K562 (cell line): ENCODE measurements at regions not wholly inside any gene's neighbourhood (a gene's known extent, or its start where the extent isn't known, plus 50 kb on each side); places are given as distances from the start of the nearest gene placed in this dataset.

ENCODE experiments used
- ATAC-seq: fragments of 200-7000 bp; cut with Tn5 transposase; 3 replicates; pipeline ENCODE4 v1.9.1; 2020; ENCODE audit warnings: moderate library complexity
- BruUV-seq: library from RNA; stranded (reverse); fragments of 400-500 nt; replicated peaks from 2 replicates; lab custom pipeline; 2021; lab: Mats Ljungman, UMichigan
- CTCF ChIA-PET: fragments of 300-600 bp; formaldehyde crosslinking; extraction: SDS; loops from one replicate; lab custom pipeline; 2021; ENCODE audit warnings: low intra/inter-chr PET ratio; lab: Yijun Ruan, JAX
- POLR2A ChIA-PET: fragments of 300-600, 350-650 bp; sonication (Branson Sonifier 250); formaldehyde crosslinking; extraction: SDS; loops from one replicate; lab custom pipeline; 2021; ENCODE audit warnings: antibody characterized with exemption, inconsistent platforms; lab: Yijun Ruan, JAX
- DNase-seq, 4 experiments: peaks; one replicate each; pipeline versions ENCODE4 v3.0.0 to v3.0.0-alpha.2; 2011 to 2018; ENCODE audit warnings: low spot score in 3 of 4, mixed read lengths in 3 of 4; ENCODE audit errors: extremely low read depth in 1 of 4
- FAIRE-seq: peaks from 2 replicates; lab custom pipeline; 2011; peaks lifted over from hg19 to GRCh38; lab: Jason Lieb, UNC
- H2AFZ ChIP-seq: 2 replicates; pipeline ENCODE4 v1.6.0; 2011; ENCODE audit warnings: low read depth, low read length, control low read depth, inconsistent platforms
- H3K27ac ChIP-seq: fragments of 200-600 bp; 3 replicates; pipeline ENCODE4 v1.8.0; 2011; ENCODE audit warnings: low read depth, mild to moderate bottlenecking, control low read depth, inconsistent platforms, low read length, moderate library complexity, mixed read lengths; ENCODE audit errors: extremely low read depth
- H3K27me3 ChIP-seq, 2 experiments: fragments of 300-600 bp in 1 of 2; 2 replicates in 1 of 2; 3 replicates in 1 of 2; pipeline versions ENCODE4 v1.6.0 to v1.8.0; 2011; ENCODE audit warnings: inconsistent platforms in 2 of 2, low read length in 2 of 2, mild to moderate bottlenecking in 1 of 2, mixed read lengths in 1 of 2, moderate library complexity in 1 of 2; ENCODE audit not compliant: control insufficient read depth in 2 of 2, insufficient read depth in 2 of 2
- H3K36me3 ChIP-seq: fragments of 300-600 bp; 3 replicates; pipeline ENCODE4 v1.8.0; 2011; ENCODE audit warnings: mild to moderate bottlenecking, low read length, inconsistent platforms; ENCODE audit not compliant: control insufficient read depth, insufficient read depth
- H3K4me1 ChIP-seq, 2 experiments: fragments of 200-600 bp in 1 of 2; replicated peaks in 1 of 2; 2 replicates in 1 of 2; 3 replicates in 1 of 2; pipeline versions ENCODE4 v1.5.1 to v1.8.0; 2011; ENCODE audit warnings: inconsistent platforms in 2 of 2, low read length in 2 of 2, mild to moderate bottlenecking in 1 of 2, mixed read lengths in 1 of 2, moderate library complexity in 1 of 2; ENCODE audit not compliant: control insufficient read depth in 2 of 2, insufficient read depth in 2 of 2
- H3K4me2 ChIP-seq: 2 replicates; pipeline ENCODE4 v1.6.1; 2011; ENCODE audit warnings: low read length, control low read depth, inconsistent platforms, mixed read lengths; ENCODE audit not compliant: insufficient read depth
- H3K4me3 ChIP-seq: fragments of 200-600 bp; sonication (generic), shearing (Covaris generic); 2 replicates; pipeline ENCODE4 v1.5.1; 2016; ENCODE audit warnings: control low read depth, inconsistent platforms
- H3K79me2 ChIP-seq: fragments of 200-600 bp; 3 replicates; pipeline ENCODE4 v1.8.0; 2011; ENCODE audit warnings: low read length, inconsistent platforms; ENCODE audit not compliant: control insufficient read depth, insufficient read depth
- H3K9ac ChIP-seq, 2 experiments: 2 replicates each; pipeline versions ENCODE4 v1.6.0 to v1.6.1; 2011; ENCODE audit warnings: low read depth in 2 of 2, low read length in 2 of 2, control low read depth in 1 of 2, inconsistent platforms in 1 of 2, mild to moderate bottlenecking in 1 of 2, mixed read lengths in 1 of 2; ENCODE audit not compliant: insufficient read depth in 1 of 2
- H3K9me1 ChIP-seq: one replicate; pipeline ENCODE4 v1.6.0; 2011; ENCODE audit warnings: inconsistent platforms, mild to moderate bottlenecking, low read length, moderate library complexity; ENCODE audit not compliant: control insufficient read depth, insufficient read depth
- H3K9me3 ChIP-seq: replicated peaks from 2 replicates; pipeline ENCODE4 v1.5.1; 2011; ENCODE audit warnings: low read depth, low read length, inconsistent platforms; ENCODE audit not compliant: control insufficient read depth, insufficient read depth
- H4K20me1 ChIP-seq: replicated peaks from 2 replicates; pipeline ENCODE4 v1.6.1; 2011; ENCODE audit warnings: low read length, inconsistent platforms, mixed read lengths; ENCODE audit not compliant: control insufficient read depth, insufficient read depth
- ETS2 ChIP-seq: IDR thresholded peaks from 2 replicates; pipeline ENCODE4 v1.6.1; 2016; ENCODE audit warnings: borderline replicate concordance, missing genetic modification characterization, mild to moderate bottlenecking, moderate library complexity, missing compliant biosample characterization; ENCODE audit not compliant: poor library complexity, severe bottlenecking
- MAFF ChIP-seq: IDR thresholded peaks from 2 replicates; pipeline ENCODE4 v1.6.1; 2012; ENCODE audit warnings: low read length, improper control_type of control experiment
- RHOXF2B ChIP-seq: fragments of 250-450 bp; sonication (Bioruptor Pico); conservative IDR thresholded peaks from 2 replicates; pipeline ENCODE4 v1.5.1; 2021
- SAFB2 ChIP-seq: fragments of 200-400 bp; formaldehyde crosslinking; IDR thresholded peaks from 2 replicates; pipeline ENCODE4 v1.6.1; 2018; ENCODE audit warnings: borderline replicate concordance, low read length, low read depth, moderate library complexity; ENCODE audit not compliant: severe bottlenecking
- TAF1 ChIP-seq: IDR thresholded peaks from 2 replicates; pipeline ENCODE4 v1.6.1; 2011; ENCODE audit warnings: mild to moderate bottlenecking, low read length, moderate library complexity; ENCODE audit not compliant: insufficient read depth, control insufficient read depth, severe bottlenecking; ENCODE audit errors: extremely low read depth
- ZNF253 ChIP-seq: fragments of 250-450 bp; sonication (Bioruptor Pico); conservative IDR thresholded peaks from 2 replicates; pipeline ENCODE4 v1.6.1; 2021; ENCODE audit warnings: mild to moderate bottlenecking
- ZNF408 ChIP-seq: fragments of 250-450 bp; sonication (Bioruptor Pico); IDR thresholded peaks from 2 replicates; pipeline ENCODE4 v1.4.0; 2020; ENCODE audit warnings: low read depth, mild to moderate bottlenecking, moderate library complexity
- ZNF445 ChIP-seq: fragments of 250-450 bp; sonication (Bioruptor Pico); IDR thresholded peaks from 2 replicates; pipeline ENCODE4 v1.4.0; 2020; ENCODE audit warnings: low read depth, mild to moderate bottlenecking, moderate library complexity
- ZNF785 ChIP-seq: fragments of 250-450 bp; sonication (Bioruptor Pico); IDR thresholded peaks from 2 replicates; pipeline ENCODE4 v1.4.0; 2020; ENCODE audit warnings: mild to moderate bottlenecking
- WGBS: fragments of 100-300 bp; shearing (Covaris generic); methylation state at CpG from one replicate; pipeline ENCODE4 v1.1.6; 2016; ENCODE audit warnings: low coverage, mixed read lengths; ENCODE audit not compliant: insufficient coverage; ENCODE audit errors: missing lambda C conversion rate; 5-methylcytosine and 5-hydroxymethylcytosine counted together
- in situ Hi-C: fragments of 300-500 bp; cut with MboI; formaldehyde crosslinking; loops from 4 replicates; pipeline ENCODE4 v1.15.0; 2018; ENCODE audit warnings: inconsistent platforms, mixed read lengths
- intact Hi-C: fragments of 100-400 bp; cut with micrococcal nuclease; formaldehyde crosslinking; loops from 2 replicates; pipeline ENCODE4 v1.14.2; 2022
- TF ChIP-seq, protein P1 (sequence below): fragments of 450-650 bp; conservative IDR thresholded peaks from 2 replicates; pipeline ENCODE4 v1.6.1; 2016; ENCODE audit warnings: missing genetic modification characterization, low read depth, mild to moderate bottlenecking, missing compliant biosample characterization, moderate library complexity
- TF ChIP-seq, protein P2 (sequence below): fragments of 450-650 bp; IDR thresholded peaks from 2 replicates; pipeline ENCODE4 v1.6.1; 2017; ENCODE audit warnings: antibody characterized with exemption, mild to moderate bottlenecking
- TF ChIP-seq, protein P3 (sequence below): fragments of 250-450 bp; sonication (Bioruptor Pico); IDR thresholded peaks from 2 replicates; pipeline ENCODE4 v1.8.0; 2021; ENCODE audit warnings: moderate library complexity, mild to moderate bottlenecking, inconsistent platforms
- TF ChIP-seq, protein P4 (sequence below), 3 experiments: IDR thresholded peaks in 2 of 3; conservative IDR thresholded peaks in 1 of 3; 2 replicates each; pipeline ENCODE4 v1.5.1; 2011 to 2012; ENCODE audit warnings: low read length in 3 of 3, mild to moderate bottlenecking in 3 of 3, control low read depth in 2 of 3, improper control_type of control experiment in 1 of 3, inconsistent platforms in 1 of 3, low read depth in 1 of 3, mixed read lengths in 1 of 3, moderate library complexity in 1 of 3; ENCODE audit not compliant: insufficient read depth in 2 of 3

DNA sequence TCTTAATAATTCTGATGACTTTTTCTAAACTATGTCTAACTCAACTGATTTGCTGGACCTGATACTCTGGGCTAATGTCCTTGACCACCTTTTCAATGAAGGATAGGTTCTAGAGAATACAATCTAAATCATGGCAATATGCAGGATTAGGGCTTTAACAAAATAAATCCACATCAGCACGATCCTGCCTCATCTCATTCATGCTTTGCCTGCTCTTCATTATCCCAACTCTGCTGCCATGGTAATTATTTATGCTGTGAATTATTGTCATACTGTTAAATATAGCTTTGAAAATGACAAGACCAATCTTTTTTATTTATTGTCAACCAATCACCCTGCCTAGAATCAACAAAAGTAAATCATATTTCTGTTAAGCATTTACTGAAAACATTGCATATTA, 2176.7 kb upstream of the AGA start:
- POLR2A ChIA-PET = no interaction called here
- Histone ChIP-seq H3K27me3 (no peaks in the 10 kb centered on the region), H3K4me3 (no peak overlapping the region), H3K9ac (no peak overlapping the region), H4K20me1 (no peaks in the 10 kb centered on the region), H3K36me3 (no peaks in the 10 kb centered on the region), H2AFZ (no peak overlapping the region), H3K4me2 (no peak overlapping the region), H3K9me3 (no peaks in the 10 kb centered on the region), H3K27ac (no peak overlapping the region), H3K9me1 (no peaks in the 10 kb centered on the region), H3K79me2 (no peaks in the 10 kb centered on the region), H3K4me1 (no peaks in the 10 kb centered on the region)
- FAIRE-seq (no peak), ATAC-seq (no peak), DNase-seq (no peak)
- intact Hi-C loops (no loop called here), in situ Hi-C loops (no loop called here)
- no peak for TF ChIP-seq ZNF253 (CRISPR knock-in tag)
- no peak for TF ChIP-seq SAFB2
- TF ChIP-seq TAF1 = no peak
- no peak for TF ChIP-seq ZNF445 (CRISPR knock-in tag)
- TF ChIP-seq RHOXF2B (CRISPR knock-in tag) = no peak
- TF ChIP-seq ETS2 (tag) = no peak
- no peak for TF ChIP-seq ZNF785 (CRISPR knock-in tag)
- TF ChIP-seq, protein P1, sequence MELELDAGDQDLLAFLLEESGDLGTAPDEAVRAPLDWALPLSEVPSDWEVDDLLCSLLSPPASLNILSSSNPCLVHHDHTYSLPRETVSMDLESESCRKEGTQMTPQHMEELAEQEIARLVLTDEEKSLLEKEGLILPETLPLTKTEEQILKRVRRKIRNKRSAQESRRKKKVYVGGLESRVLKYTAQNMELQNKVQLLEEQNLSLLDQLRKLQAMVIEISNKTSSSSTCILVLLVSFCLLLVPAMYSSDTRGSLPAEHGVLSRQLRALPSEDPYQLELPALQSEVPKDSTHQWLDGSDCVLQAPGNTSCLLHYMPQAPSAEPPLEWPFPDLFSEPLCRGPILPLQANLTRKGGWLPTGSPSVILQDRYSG (tag) = no peak
- TF ChIP-seq, protein P2, sequence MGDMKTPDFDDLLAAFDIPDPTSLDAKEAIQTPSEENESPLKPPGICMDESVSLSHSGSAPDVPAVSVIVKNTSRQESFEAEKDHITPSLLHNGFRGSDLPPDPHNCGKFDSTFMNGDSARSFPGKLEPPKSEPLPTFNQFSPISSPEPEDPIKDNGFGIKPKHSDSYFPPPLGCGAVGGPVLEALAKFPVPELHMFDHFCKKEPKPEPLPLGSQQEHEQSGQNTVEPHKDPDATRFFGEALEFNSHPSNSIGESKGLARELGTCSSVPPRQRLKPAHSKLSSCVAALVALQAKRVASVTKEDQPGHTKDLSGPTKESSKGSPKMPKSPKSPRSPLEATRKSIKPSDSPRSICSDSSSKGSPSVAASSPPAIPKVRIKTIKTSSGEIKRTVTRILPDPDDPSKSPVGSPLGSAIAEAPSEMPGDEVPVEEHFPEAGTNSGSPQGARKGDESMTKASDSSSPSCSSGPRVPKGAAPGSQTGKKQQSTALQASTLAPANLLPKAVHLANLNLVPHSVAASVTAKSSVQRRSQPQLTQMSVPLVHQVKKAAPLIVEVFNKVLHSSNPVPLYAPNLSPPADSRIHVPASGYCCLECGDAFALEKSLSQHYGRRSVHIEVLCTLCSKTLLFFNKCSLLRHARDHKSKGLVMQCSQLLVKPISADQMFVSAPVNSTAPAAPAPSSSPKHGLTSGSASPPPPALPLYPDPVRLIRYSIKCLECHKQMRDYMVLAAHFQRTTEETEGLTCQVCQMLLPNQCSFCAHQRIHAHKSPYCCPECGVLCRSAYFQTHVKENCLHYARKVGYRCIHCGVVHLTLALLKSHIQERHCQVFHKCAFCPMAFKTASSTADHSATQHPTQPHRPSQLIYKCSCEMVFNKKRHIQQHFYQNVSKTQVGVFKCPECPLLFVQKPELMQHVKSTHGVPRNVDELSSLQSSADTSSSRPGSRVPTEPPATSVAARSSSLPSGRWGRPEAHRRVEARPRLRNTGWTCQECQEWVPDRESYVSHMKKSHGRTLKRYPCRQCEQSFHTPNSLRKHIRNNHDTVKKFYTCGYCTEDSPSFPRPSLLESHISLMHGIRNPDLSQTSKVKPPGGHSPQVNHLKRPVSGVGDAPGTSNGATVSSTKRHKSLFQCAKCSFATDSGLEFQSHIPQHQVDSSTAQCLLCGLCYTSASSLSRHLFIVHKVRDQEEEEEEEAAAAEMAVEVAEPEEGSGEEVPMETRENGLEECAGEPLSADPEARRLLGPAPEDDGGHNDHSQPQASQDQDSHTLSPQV = no peak
- TF ChIP-seq MAFF = no peak
- TF ChIP-seq, protein P3, sequence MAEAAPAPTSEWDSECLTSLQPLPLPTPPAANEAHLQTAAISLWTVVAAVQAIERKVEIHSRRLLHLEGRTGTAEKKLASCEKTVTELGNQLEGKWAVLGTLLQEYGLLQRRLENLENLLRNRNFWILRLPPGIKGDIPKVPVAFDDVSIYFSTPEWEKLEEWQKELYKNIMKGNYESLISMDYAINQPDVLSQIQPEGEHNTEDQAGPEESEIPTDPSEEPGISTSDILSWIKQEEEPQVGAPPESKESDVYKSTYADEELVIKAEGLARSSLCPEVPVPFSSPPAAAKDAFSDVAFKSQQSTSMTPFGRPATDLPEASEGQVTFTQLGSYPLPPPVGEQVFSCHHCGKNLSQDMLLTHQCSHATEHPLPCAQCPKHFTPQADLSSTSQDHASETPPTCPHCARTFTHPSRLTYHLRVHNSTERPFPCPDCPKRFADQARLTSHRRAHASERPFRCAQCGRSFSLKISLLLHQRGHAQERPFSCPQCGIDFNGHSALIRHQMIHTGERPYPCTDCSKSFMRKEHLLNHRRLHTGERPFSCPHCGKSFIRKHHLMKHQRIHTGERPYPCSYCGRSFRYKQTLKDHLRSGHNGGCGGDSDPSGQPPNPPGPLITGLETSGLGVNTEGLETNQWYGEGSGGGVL (CRISPR knock-in tag) = no peak
- TF ChIP-seq, protein P4, sequence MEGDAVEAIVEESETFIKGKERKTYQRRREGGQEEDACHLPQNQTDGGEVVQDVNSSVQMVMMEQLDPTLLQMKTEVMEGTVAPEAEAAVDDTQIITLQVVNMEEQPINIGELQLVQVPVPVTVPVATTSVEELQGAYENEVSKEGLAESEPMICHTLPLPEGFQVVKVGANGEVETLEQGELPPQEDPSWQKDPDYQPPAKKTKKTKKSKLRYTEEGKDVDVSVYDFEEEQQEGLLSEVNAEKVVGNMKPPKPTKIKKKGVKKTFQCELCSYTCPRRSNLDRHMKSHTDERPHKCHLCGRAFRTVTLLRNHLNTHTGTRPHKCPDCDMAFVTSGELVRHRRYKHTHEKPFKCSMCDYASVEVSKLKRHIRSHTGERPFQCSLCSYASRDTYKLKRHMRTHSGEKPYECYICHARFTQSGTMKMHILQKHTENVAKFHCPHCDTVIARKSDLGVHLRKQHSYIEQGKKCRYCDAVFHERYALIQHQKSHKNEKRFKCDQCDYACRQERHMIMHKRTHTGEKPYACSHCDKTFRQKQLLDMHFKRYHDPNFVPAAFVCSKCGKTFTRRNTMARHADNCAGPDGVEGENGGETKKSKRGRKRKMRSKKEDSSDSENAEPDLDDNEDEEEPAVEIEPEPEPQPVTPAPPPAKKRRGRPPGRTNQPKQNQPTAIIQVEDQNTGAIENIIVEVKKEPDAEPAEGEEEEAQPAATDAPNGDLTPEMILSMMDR (IDR thresholded peaks at IDR 0.05 in 2 of 3, conservative IDR thresholded peaks at IDR 0.05 in 1 of 3; ENCODE audit: insufficient read depth in 2 of 3, low read depth in 1 of 3, low read length in 3 of 3) = no peak
- no peak for TF ChIP-seq ZNF408 (CRISPR knock-in tag)
- WGBS = 0% methylated on average over 1 of the region's 1 CpG
- no TSS peak for BruUV-seq
- CTCF ChIA-PET = no interaction called here
